Astrocyte of the cerebellum (primary cell): ENCODE measurements at regions not wholly inside any gene's neighbourhood (a gene's known extent, or its start where the extent isn't known, plus 50 kb on each side); places are given as distances from the start of the nearest gene placed in this dataset.

ENCODE experiments used
- DNase-seq: peaks from one replicate; pipeline ENCODE4 v3.0.0-alpha.2; 2011; ENCODE audit warnings: low read depth
- H3K4me3 ChIP-seq: 2 replicates; pipeline ENCODE4 v1.5.1; 2011; ENCODE audit warnings: mild to moderate bottlenecking, low read depth, low read length, moderate library complexity
- in situ Hi-C: cut with HindIII; loops from 2 replicates; pipeline ENCODE4 v1.10.0; 2017; ENCODE audit warnings: low sequenced_read_pairs
- TF ChIP-seq, protein P1 (sequence below): IDR thresholded peaks from 2 replicates; pipeline ENCODE4 v1.5.1; 2012; ENCODE audit warnings: low read length, low read depth, moderate library complexity, mild to moderate bottlenecking; ENCODE audit errors: missing control alignments

DNA sequence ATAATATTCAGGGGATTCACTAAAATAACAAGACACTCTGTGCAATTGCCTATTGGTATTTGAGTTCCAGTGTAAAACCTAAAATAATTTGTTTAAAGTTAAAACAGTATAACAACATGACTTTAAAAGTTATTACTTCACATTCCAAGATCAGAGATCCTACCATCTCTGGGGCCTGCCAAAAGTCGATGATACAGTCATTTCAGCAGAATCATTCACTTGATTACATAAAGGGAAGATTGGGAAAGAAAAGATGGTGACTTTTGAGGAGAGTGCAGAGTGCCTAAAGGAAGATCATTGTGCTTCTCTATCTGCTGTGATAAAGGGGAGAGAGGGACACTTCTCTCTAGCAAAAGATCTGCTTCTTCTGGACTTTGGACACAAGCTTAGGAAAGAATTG, 784.4 kb upstream of the ADGRL4 start:
- DNase-seq: no peak

DNA sequence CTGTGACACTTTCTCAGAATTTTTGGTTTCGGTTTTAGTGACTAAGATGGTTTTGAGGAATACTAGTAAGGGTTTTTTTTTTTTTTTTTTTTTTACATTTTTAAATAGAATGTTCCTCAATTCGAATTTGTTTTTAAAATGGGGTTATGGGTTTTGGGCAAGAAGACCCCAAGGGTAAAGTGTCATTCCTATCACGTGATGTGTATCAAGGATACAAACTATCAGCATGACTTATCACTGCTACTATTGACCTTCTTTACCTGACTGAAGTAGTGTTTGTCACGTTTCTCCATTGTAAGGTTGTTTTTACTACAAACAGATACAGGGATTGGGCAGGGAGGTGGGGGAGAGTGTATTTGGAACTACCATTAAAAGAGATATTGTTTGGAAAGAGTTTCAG, 781.1 kb upstream of the ADGRL4 start:
- H3K4me3 ChIP-seq: no peak overlapping the region
- in situ Hi-C loops: no loop called here
- TF ChIP-seq, protein P1, sequence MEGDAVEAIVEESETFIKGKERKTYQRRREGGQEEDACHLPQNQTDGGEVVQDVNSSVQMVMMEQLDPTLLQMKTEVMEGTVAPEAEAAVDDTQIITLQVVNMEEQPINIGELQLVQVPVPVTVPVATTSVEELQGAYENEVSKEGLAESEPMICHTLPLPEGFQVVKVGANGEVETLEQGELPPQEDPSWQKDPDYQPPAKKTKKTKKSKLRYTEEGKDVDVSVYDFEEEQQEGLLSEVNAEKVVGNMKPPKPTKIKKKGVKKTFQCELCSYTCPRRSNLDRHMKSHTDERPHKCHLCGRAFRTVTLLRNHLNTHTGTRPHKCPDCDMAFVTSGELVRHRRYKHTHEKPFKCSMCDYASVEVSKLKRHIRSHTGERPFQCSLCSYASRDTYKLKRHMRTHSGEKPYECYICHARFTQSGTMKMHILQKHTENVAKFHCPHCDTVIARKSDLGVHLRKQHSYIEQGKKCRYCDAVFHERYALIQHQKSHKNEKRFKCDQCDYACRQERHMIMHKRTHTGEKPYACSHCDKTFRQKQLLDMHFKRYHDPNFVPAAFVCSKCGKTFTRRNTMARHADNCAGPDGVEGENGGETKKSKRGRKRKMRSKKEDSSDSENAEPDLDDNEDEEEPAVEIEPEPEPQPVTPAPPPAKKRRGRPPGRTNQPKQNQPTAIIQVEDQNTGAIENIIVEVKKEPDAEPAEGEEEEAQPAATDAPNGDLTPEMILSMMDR: no peak

More for the DNA sequence above, 784.4 kb upstream of the ADGRL4 start:
- in situ Hi-C loops: no loop called here
- no peak overlapping the region for H3K4me3 ChIP-seq
- TF ChIP-seq, protein P1: no peak

DNA sequence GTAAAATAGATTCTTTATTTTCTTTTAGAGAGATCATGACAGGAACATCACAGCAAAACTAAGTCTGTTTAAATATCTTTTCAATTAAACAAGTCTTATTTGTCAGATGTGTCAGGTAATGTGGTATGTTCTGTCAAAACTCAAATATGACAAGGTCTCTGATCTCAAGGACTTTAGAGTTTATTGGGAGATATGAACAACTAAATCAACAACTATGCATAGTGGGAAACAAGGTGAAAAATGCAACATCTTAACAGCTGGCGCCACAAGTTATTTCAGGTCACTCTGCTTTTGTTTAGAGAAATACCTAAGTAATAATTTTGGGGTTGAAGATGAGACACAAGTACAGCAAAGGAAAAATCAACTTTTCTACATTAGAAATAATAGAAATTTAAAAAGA, 779.4 kb upstream of the ADGRL4 start:
- in situ Hi-C loops: no loop called here
- TF ChIP-seq, protein P1: no peak
- no peak overlapping the region for H3K4me3 ChIP-seq
- no peak for DNase-seq

More for the DNA sequence above, 781.1 kb upstream of the ADGRL4 start:
- no peak for DNase-seq

DNA sequence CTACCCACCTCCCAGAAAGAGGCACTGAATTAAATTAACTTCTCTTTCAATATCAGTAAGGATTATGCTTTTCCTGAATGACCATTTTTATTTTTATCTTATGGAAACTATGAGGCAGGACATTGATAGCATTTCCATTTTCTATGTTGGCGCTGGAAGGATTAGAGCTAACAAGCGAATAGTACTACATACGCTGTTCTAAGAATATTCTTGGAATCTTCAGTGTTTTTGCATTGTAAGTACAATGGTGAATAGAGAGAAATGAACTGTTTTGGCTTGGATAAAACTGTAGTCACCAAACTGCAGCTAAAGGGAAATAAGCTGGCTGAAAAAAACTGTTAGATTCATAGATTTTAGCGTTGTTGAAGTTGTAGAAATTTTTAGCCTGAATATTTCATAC, 779.0 kb upstream of the ADGRL4 start:
- TF ChIP-seq, protein P1: no peak
- no peak for DNase-seq
- in situ Hi-C loops: no loop called here
- H3K4me3 ChIP-seq: no peak overlapping the region

DNA sequence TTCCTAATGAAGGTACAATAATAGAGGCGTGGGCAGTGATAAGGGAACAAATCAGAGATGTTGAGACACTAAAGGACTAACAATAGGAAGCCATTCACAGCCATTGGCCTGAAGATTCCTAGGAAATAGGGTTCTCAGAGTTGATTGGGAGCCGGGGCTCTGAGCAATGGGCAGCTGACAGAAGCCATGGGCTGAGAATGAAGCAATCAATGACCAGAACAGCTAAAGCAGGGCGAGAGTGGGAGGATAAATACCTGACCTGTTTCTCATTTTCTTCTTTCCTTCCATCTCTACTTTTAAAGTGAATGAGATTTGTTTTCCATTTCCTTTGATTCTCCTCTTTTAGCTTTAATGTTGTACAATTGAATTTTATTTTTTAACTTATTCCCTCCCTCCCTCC, 774.7 kb upstream of the ADGRL4 start:
- H3K4me3 ChIP-seq: no peak overlapping the region
- TF ChIP-seq, protein P1: no peak
- DNase-seq: no peak
- in situ Hi-C loops: no loop called here

DNA sequence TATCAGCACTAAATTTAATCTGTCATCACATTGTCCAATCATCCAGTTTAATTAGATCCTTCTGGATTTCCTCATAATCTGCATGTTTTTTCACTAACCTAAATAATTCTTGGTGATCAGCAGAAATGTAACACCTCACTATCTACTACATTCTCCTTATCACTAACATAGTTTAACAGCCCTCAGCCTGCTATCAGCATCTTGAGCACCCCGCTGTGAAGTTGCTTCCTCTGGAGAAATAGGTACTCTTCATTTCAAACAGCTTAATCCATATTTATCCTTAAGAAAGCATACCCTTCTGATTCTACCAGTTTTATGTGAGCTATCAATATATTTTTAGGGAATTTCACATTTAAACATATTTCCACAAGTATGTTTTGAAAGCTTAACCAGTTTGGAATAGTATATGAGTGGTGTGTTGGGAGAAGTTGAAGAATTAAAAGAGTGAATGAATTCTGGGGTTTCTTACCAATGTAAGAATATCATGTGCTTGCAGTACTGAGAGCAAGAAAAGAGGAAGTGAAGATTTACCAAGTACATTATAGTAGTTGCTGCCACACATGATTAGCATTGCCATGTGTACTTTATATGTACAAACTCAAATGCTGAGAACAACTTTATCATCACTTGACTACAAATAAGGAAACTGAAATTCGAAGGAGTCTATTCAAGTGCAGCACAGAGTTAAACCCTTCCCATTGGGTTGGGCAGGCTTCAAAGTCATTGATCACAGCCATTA, 771.1 kb upstream of the ADGRL4 start:
- H3K4me3 ChIP-seq: no peak overlapping the region
- in situ Hi-C loops: no loop called here
- TF ChIP-seq, protein P1: no peak
- DNase-seq: no peak

DNA sequence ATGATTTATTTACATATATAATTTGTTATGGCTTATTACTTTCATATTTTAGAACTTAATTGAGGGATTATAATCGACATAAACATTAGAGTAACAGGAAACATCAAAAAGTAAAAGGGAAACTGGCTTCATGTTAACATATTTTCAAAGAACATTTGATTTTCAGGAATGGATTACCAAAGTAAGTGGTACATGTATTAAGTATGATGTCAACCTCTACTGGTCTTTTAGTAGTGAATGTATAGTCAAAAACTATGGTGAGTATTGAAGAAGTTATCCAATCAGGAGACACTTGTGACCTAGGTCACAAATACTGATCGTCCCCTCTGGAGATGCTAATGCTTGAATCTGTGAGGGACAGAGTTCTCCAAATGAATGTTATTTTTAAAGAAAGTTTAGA, 768.9 kb upstream of the ADGRL4 start:
- DNase-seq: no peak
- in situ Hi-C loops: no loop called here
- TF ChIP-seq, protein P1: no peak

More for the DNA sequence above, 768.9 kb upstream of the ADGRL4 start:
- H3K4me3 ChIP-seq: no peak overlapping the region
